Transverse colon (tissue), 4 donors: ENCODE measurements at regions not wholly inside any gene's neighbourhood (a gene's known extent, or its start where the extent isn't known, plus 50 kb on each side); places are given as distances from the start of the nearest gene placed in this dataset.

Experiments used
- DNase-seq: peaks from one replicate; pipeline ENCODE4 v3.0.0-alpha.2; 2019
- H3K27ac ChIP-seq, 4 donors: fragments of 200-600 bp; sonication (generic); 2 replicates each; pipeline ENCODE4 v1.5.1; 2016 to 2018; ENCODE audit warnings: inconsistent platforms in 4 of 4
- H3K27me3 ChIP-seq: fragments of 200-600 bp; sonication (generic); 2 replicates; pipeline ENCODE4 v1.5.1; 2017; ENCODE audit warnings: inconsistent platforms
- H3K36me3 ChIP-seq, 4 donors: fragments of 200-600 bp; sonication (generic); 2 replicates each; pipeline ENCODE4 v1.5.1; 2017 to 2019; ENCODE audit warnings: inconsistent platforms in 4 of 4
- H3K4me1 ChIP-seq, 4 donors: fragments of 200-600 bp; sonication (generic); 2 replicates each; pipeline ENCODE4 v1.5.1; 2017 to 2020; ENCODE audit warnings: inconsistent platforms in 4 of 4
- H3K4me3 ChIP-seq, 4 donors: fragments of 200-600 bp; sonication (generic); 1 replicate in 1 of 4; 2 replicates in 3 of 4; pipeline versions ENCODE4 v1.5.1 to v1.6.1; 2017 to 2019; ENCODE audit warnings: inconsistent platforms in 4 of 4
- H3K9me3 ChIP-seq, 2 donors: fragments of 200-600 bp; sonication (generic); 2 replicates each; pipeline ENCODE4 v1.5.1; 2017 to 2019; ENCODE audit warnings: inconsistent platforms in 2 of 2
- EP300 ChIP-seq: sonication (generic); formaldehyde crosslinking; IDR thresholded peaks from one replicate; pipeline ENCODE4 v1.6.1; 2017; ENCODE audit warnings: antibody characterized with exemption, low read depth
- POLR2A ChIP-seq: fragments of 450-650 bp; IDR thresholded peaks from one replicate; pipeline ENCODE4 v1.6.1; 2016; ENCODE audit warnings: antibody characterized with exemption, mild to moderate bottlenecking, moderate library complexity
- POLR2AphosphoS5 ChIP-seq, 3 donors: sonication (generic); formaldehyde crosslinking; IDR thresholded peaks; one replicate each; pipeline ENCODE4 v1.6.1; 2016; ENCODE audit warnings: antibody characterized with exemption in 3 of 3
- WGBS, 2 donors: methylation state at CpG; one replicate each; pipeline ENCODE4 v1.1.5; 2018; ENCODE audit warnings: low coverage in 1 of 2; 5-methylcytosine and 5-hydroxymethylcytosine counted together
- in situ Hi-C, 4 donors: fragments of 200-750 bp; cut with MboI; loops; one replicate each; pipeline versions ENCODE4 v1.15.0 to v1.15.1; 2017; ENCODE audit warnings: low sequenced_read_pairs in 3 of 4, low pct_ligation_motif_present in 1 of 4, low pct_unique_long_range_greater_than_20kb in 1 of 4
- intact Hi-C: fragments of 100-400 bp; cut with DNase I; formaldehyde crosslinking; loops from one replicate; pipeline ENCODE4 v1.15.1; 2023; ENCODE audit warnings: low total_unique reads
- TF ChIP-seq, protein P1 (sequence below), 5 experiments: fragments of 200-600 bp in 3 of 5; fragments of 450-650 bp in 2 of 5; sonication (generic) in 3 of 5; IDR thresholded peaks; 1 replicate in 2 of 5; 2 replicates in 3 of 5; pipeline ENCODE4 v1.5.1; 2016 to 2017; ENCODE audit warnings: antibody characterized with exemption in 5 of 5, inconsistent platforms in 3 of 5, mild to moderate bottlenecking in 2 of 5, moderate library complexity in 1 of 5

- in situ Hi-C loops: no loop called here
- intact Hi-C loops: no loop called here
These were observed 348.9 kb upstream of the MAF start for GRCh38 chr16:79949417-79949816.

GRCh38 chr16:79947771-79948170 is 347.2 kb upstream of the MAF start:
- H3K9me3 ChIP-seq: no peaks in the 10 kb centered on the region
- no peaks in the 10 kb centered on the region for H3K36me3 ChIP-seq
- in situ Hi-C loops (no loop called here), intact Hi-C loops (no loop called here)
- DNase-seq: no peak
- no peak overlapping the region for H3K4me3 ChIP-seq
- no peak for TF ChIP-seq POLR2A
- no peak for TF ChIP-seq POLR2AphosphoS5 (IDR thresholded peaks at IDR 0.05)
- no peak for TF ChIP-seq EP300
- TF ChIP-seq, protein P1, sequence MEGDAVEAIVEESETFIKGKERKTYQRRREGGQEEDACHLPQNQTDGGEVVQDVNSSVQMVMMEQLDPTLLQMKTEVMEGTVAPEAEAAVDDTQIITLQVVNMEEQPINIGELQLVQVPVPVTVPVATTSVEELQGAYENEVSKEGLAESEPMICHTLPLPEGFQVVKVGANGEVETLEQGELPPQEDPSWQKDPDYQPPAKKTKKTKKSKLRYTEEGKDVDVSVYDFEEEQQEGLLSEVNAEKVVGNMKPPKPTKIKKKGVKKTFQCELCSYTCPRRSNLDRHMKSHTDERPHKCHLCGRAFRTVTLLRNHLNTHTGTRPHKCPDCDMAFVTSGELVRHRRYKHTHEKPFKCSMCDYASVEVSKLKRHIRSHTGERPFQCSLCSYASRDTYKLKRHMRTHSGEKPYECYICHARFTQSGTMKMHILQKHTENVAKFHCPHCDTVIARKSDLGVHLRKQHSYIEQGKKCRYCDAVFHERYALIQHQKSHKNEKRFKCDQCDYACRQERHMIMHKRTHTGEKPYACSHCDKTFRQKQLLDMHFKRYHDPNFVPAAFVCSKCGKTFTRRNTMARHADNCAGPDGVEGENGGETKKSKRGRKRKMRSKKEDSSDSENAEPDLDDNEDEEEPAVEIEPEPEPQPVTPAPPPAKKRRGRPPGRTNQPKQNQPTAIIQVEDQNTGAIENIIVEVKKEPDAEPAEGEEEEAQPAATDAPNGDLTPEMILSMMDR (IDR thresholded peaks at IDR 0.05): no peak
- no peak overlapping the region for H3K27ac ChIP-seq
- H3K4me1 ChIP-seq: no peaks in the 10 kb centered on the region
- WGBS, 2 donors: 55 to 80% methylated on average over 3 of the region's 3 CpGs
- no peaks in the 10 kb centered on the region for H3K27me3 ChIP-seq

More at GRCh38 chr16:79949417-79949816, 348.9 kb upstream of the MAF start:
- Histone ChIP-seq H3K27ac (no peak overlapping the region), H3K4me1 (no peaks in the 10 kb centered on the region), H3K36me3 (no peaks in the 10 kb centered on the region), H3K27me3 (no peaks in the 10 kb centered on the region), H3K9me3 (no peaks in the 10 kb centered on the region), H3K4me3 (no peak overlapping the region)
- WGBS, 2 donors: 66 to 67% methylated on average over 1 of the region's 1 CpG
- no peak for DNase-seq
- TF ChIP-seq EP300 (no peak), POLR2A (no peak), POLR2AphosphoS5 (IDR thresholded peaks at IDR 0.05) (no peak)
- TF ChIP-seq, protein P1 (IDR thresholded peaks at IDR 0.05): no peak

- Histone ChIP-seq H3K4me3 (no peak overlapping the region), H3K4me1 (no peaks in the 10 kb centered on the region), H3K36me3 (no peaks in the 10 kb centered on the region), H3K27me3 (no peaks in the 10 kb centered on the region), H3K27ac (no peak overlapping the region), H3K9me3 (no peaks in the 10 kb centered on the region)
- TF ChIP-seq, protein P1 (IDR thresholded peaks at IDR 0.05): no peak
- no peak for TF ChIP-seq POLR2AphosphoS5 (IDR thresholded peaks at IDR 0.05)
- no peak for TF ChIP-seq EP300
- TF ChIP-seq POLR2A: no peak
- WGBS, 2 donors: 89 to 93% methylated on average over 2 of the region's 2 CpGs
- intact Hi-C loops: no loop called here
- DNase-seq: no peak
- in situ Hi-C loops: no loop called here
These were observed 345.7 kb upstream of the MAF start for GRCh38 chr16:79946252-79946651.

GRCh38 chr16:79943736-79944135 is 343.2 kb upstream of the MAF start:
- Histone ChIP-seq H3K27ac (no peak overlapping the region), H3K9me3 (no peaks in the 10 kb centered on the region), H3K36me3 (no peaks in the 10 kb centered on the region), H3K4me1 (no peaks in the 10 kb centered on the region), H3K4me3 (no peak overlapping the region), H3K27me3 (no peaks in the 10 kb centered on the region)
- TF ChIP-seq POLR2A (no peak), POLR2AphosphoS5 (IDR thresholded peaks at IDR 0.05) (no peak), EP300 (no peak)
- TF ChIP-seq, protein P1 (IDR thresholded peaks at IDR 0.05): no peak
- DNase-seq: no peak
- WGBS, 2 donors: 50 to 63% methylated on average over 2 to 3 of the region's 3 CpGs
- intact Hi-C loops (no loop called here), in situ Hi-C loops (no loop called here)
